NCI-H2107 treated with DMSO at 0.1 percent for 48 hours (cell line): ENCODE measurements at regions not wholly inside any gene's neighbourhood (a gene's known extent, or its start where the extent isn't known, plus 50 kb on each side); places are given as distances from the start of the nearest gene placed in this dataset.

Source experiments
- DNase-seq: peaks from one replicate; lab custom pipeline; 2025; ENCODE audit not compliant: unreplicated experiment; lab: John Stamatoyannopoulos, UW

DNA sequence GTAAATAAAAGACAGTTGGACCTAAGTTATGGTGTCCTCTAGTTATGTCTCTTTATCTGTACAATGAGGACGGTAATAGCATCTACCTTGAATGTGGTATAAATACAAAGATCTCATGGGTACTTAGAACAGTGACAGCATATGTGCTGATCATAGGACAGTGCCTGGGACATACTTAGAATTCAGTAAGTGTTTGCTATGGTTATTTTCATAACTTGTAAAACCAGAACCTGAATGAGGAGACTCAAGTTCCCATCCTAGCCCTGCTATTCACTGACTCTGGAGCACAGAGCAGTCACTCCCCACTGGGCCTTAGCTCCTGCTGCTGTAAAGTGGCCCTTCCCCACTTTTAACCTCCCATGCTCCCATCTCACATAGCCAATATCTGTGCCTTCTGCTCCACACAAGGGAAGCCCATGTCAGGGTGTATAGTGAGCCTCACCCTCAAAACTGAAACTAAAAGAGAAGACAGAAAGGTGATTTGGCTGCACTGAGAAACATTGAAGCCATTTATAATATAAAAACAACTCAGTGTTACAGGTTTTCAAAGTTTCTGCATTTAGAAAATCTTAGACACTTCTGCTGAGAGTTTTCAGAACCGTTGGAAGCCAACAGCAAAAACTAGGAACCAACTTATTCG lies 225.4 kb upstream of the UBE2E2 start:
- DNase-seq = no peak

- DNase-seq = no peak
These were observed 223.5 kb upstream of the UBE2E2 start for GRCh38 chr3:22979581-22979980.

DNA sequence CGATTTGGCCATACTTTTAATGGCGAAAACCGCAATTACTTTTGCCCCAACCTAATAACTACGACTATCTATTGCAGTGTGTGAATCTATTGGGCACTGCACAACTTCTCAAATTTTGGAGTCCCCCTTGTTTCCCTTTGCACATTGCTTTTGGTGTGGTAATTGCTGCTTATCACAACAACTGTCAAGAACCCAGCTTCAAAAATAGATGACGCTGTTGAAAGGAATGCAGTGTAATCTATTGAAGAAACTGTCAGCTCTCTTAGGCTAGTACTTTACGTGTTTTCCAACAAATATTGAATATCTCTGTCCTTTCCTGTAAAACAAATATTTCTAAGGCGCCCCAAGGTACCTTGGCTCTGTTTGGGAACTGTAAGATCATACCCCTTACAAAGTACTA lies 222.8 kb upstream of the UBE2E2 start:
- no peak for DNase-seq

GRCh38 chr3:22981166-22981565 lies 222.0 kb upstream of the UBE2E2 start:
- DNase-seq = no peak

- DNase-seq = no peak
These were observed 221.3 kb upstream of the UBE2E2 start for GRCh38 chr3:22981861-22982260.

DNA sequence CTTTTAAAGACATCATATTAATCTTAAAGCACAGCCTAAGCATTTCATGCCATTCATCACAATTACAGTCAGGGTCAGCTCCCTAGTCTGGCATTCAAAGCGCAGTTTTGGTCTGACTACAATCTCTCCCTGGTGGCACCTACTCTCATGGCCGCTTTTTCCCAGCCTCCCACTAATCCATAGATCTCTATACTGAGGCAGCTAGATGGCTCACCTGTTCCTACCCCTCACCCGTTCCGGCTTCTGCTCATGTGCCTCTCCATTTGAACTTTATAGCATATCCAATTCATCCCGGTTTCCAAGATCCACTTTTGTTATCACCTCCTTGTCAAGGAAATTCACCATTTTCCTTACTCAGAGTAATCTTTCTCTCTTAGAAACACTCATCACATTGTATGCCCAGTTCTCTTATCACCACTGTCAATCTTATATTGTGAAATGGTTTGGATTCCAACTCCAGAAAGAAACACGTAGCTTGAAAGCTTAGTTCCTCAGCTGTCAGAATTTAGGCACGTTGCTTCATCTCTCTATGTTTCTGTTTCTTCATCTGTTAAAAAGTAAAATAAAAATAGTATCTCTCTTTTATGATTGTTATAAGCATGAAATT lies 220.0 kb upstream of the UBE2E2 start:
- DNase-seq = no peak

DNA sequence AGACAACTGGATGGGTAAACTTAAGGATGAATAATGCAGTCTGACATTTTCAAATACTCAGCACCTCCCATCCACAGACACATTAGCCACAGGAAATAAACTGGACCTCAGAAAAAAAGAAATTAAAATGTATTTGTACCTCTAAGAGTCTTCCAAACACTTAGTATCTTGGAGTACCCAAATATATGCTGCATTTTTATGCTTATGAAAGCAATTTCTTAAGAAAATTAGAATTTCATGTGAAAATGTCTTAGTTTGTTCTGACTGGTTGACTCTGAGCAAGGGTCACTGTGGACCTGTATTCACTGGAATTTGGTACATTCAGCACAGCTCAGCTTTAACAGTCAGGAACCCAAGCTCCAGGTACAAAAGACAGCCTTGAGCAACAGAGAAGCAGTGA lies 216.2 kb upstream of the UBE2E2 start:
- no peak for DNase-seq

DNA sequence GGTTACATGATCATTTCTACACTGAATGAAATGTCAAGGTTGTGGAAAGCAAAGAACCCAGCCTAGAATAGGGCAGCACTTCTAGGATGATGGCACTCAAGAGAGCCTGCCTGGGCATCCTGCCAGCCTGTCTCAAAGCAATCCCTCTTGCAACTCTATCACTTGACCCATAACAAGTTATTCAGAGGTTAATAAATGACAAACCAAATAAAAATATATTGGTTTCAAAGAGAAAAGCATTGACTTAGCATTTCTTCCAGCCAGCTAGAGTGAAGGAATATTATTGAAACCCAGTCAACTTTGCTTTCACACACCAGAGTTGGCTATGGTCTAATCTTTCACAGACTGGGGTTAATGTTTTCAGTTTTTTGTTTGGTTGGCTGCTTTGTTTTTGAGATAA lies 214.6 kb upstream of the UBE2E2 start:
- no peak for DNase-seq

- no peak for DNase-seq
These were observed 213.4 kb upstream of the UBE2E2 start for GRCh38 chr3:22989716-22990115.

DNA sequence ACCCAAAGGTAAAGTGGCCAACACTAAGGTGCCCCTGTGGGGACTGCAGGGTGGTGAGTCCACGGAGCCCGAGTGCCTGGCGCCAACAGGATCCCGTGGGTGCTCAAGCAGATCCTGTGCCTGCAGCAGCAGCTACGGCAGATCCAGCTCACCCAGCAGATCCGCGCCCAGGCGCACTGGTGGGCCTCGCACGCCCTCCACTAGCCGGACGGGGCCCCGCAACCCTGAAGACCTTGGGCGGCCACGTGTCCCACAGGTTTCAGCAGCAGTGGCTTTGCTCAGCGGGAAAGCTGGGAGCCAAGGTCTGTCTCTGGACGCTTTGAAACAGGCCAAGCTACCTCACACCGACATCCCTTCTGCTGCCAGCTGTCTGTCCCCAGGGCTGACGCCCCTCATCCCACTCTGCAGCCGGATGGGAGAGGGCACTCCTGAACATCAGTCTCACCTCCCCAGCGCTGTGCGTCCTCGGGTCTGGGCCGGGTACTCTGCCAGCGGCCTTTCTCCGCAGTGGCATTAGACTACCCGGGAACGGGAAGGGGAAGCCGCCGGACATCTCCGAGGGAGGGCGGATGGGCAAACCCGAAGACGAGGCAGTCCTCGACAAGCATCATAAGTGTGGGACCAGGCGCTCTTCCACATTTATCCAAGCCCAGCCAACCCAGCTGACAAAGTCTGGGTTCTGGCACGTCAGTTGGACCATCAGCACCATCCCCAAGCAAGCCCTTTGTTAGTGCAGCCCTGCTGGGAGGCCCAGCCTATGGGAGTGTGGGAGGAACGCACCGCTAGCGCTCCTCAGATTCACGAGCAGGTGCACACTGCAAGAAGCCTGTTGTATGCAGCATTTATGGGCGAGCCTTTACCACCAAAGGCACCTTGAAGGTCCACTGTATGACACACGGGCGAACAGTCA lies 212.6 kb upstream of the UBE2E2 start:
- no peak for DNase-seq

DNA sequence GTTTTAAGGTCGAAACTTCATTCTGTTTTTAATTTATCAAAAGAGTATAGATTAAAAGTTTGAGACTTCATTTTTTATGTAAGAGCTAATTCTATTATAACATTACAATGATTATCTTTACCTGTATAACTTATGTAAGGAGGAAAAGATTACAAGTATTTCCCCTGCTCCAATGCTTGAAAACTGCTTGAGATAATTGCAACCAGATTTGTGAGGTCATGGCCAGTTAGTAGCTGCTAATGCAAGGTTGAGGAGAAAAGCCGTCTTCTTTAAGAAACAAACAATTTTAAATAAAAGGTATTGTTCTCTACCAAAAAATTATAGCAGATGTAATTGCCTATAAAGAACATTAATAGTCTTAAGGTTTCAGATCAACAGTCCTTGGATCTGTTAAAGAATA lies 208.3 kb upstream of the UBE2E2 start:
- no peak for DNase-seq

GRCh38 chr3:22996920-22997571 lies 206.1 kb upstream of the UBE2E2 start:
- DNase-seq = no peak

DNA sequence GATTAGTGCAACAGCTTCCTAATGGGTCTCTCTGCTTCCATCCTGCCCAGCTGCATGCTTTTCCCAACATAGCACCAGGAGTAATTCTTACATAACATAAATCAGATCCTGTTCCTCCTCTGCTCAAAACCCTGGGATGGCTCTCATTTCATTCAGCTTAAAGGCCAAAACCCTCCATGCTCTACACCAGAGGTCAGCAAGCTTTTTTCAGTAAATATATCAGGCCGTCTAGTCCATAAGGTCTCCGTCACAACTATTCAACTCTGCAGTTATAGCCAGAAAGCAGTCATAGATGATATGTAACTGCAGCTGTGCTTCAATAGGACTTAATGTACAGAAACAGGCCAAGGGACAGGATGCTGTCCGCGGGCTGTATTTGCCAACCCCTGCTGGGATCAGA lies 202.8 kb upstream of the UBE2E2 start:
- DNase-seq = no peak

DNA sequence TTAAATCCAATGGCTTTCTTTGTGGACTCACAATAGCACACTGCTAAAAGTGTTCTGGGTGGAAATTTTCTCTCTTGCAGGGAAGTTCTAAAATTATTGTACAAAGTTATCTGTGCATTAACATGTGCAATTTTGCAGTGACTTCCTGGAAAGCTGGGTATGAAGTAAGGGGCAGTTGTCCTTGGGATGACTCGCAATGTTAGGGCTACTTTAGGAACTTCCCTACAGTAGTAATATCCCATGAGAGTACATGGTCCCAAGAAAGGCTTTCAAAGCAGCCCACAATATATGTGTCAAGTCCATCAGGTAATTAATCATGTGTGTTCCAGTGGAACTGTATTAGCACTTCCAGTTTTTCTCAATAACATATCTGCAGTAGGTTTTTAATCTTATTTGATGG lies 201.0 kb upstream of the UBE2E2 start:
- DNase-seq = no peak

- DNase-seq = peak; percentile 10
These were observed 200.0 kb upstream of the UBE2E2 start for GRCh38 chr3:23002836-23003732.

GRCh38 chr3:23003733-23004046 lies 199.4 kb upstream of the UBE2E2 start:
- no peak for DNase-seq

DNA sequence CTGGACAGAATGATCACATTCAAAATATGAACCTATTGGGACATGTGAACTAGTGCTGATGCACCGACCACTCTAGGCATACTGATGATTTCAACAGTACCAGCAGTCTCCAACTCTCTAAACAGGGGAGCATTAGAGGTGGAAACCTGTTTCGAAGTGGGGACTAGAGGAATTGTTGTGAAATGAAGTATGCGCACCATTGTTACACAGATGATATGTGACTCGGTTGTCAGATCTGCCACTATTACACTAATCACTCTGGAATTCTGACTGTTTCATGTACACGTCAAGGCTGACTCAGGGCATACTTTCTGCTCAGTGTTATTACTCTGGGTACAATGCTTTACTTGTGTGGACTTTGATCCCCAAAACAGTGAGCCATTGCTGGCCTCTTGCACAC lies 198.2 kb upstream of the UBE2E2 start:
- no peak for DNase-seq

DNA sequence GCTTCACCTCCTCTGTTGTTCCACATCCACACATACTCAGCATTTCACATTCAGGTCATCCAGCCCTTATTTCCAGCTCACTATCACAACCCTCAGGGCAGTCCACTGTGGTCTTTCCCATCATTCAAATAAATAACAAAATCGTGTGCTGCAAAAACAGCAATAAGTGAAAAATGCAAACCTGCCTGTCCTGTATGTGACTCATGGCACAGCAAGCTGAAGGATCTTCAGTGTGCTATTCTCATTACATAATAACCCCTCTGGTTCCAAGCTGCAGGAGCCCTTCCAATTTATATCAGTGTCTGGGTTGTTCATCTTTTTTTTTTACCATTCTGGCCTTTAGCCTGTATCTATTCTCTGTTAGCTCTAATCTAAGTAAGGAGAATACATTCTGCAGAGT lies 185.3 kb upstream of the UBE2E2 start:
- no peak for DNase-seq

DNA sequence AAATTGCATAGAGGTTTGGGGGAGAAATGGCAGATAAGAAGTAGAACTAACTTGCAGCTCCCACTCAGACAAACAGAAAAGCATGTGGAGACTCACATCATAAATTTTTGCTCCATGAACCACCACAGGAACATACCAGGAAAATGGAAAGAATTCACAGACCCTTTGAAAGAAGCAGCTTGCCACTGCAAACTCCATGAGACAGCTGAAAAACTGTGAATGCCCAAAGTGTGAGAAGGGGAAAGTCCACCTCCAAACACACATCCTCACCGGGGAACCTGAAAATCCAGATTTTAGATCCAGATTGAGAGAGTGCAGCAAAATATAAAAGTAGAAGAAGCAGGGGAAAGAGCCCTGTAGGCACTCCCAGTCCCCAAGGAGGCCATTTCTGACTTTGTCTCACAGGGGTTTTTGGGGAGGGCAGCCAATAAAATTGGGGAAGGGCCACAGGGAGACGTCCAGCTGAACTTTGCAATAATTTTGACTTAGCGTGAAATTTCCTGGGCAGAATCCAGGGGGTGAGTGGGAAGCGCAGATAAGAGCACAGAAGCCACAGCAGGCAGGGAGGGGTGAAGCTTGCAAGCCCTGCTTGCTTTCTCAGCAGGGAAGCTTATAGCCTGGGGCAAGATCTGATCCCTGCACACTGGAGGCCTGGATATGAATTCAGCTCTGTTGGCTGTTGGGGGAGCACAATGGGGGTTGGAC lies 183.4 kb upstream of the UBE2E2 start:
- no peak for DNase-seq

DNA sequence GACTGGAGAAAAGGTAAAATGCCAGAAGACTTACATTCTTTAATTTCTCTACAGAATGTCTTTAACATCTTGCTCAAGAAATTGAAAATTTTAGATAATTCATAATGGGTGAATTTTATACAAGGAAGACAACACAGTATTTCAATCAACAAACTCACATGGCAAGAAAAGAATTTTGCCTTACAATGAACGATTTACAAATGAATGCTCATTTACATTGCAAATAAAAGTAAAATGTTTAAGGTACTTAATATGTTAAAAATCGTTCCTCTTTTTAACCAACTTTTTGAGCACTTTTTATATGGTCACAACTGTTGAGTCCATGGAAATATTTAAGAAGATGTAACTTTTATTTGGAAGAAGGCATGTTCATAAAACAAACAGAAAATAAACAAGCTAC lies 174.8 kb upstream of the UBE2E2 start:
- DNase-seq = no peak
